ENCODE measurements at regions not wholly inside any gene's neighbourhood (a gene's known extent, or its start where the extent isn't known, plus 50 kb on each side); places are given as distances from the start of the nearest gene placed in this dataset.

GRCh38 chr20:24060851-24061590, 72.4 kb upstream of the GGTLC1 start:
- ATAC-seq (no peak), DNase-seq (no peak)
- intact Hi-C loops (cut with DNase I, micrococcal nuclease) = no loop called here

DNA sequence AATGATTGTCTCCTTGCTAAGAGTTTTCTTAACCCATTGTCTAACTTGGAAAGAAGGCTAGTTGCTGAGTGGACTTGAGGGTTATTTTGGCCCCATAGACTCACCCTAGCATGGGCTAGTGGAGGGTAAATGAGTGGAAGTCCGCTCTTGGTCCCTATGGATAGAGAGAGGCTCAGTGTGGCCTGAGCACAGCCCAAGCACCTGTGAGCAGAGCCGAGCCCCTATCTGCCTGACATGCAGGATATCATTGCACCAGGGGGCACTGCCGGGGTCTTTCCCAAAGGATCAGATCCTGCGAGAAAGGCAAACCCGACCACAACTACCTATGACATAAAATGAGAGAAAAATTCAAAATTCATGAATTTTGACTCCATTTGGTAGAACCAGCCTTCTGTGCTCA, 70.6 kb upstream of the GGTLC1 start:
- intact Hi-C loops (cut with DNase I, micrococcal nuclease) = no loop called here
- no peak for DNase-seq
- ATAC-seq = no peak

DNA sequence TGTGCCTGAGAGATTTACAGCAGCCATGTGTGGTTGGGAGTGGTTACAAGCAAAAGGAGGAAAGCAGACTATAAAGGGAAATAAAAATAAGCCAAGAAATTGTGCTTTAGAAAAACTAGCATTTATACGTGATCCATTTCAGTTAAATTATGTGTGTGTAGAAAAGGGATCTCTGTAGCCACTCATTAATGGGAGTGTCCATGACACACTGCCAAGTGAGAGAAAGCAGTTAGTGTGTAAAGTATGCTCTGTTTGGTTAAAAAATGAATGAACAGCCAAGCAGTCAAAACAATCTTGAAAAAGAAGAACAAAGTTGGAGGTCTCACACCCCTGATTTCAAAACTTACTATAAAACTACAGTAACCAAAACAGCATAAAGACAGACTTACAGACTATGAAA, 67.9 kb upstream of the GGTLC1 start:
- intact Hi-C loops (cut with DNase I, micrococcal nuclease) = no loop called here
- no peak for DNase-seq
- no peak for ATAC-seq

DNA sequence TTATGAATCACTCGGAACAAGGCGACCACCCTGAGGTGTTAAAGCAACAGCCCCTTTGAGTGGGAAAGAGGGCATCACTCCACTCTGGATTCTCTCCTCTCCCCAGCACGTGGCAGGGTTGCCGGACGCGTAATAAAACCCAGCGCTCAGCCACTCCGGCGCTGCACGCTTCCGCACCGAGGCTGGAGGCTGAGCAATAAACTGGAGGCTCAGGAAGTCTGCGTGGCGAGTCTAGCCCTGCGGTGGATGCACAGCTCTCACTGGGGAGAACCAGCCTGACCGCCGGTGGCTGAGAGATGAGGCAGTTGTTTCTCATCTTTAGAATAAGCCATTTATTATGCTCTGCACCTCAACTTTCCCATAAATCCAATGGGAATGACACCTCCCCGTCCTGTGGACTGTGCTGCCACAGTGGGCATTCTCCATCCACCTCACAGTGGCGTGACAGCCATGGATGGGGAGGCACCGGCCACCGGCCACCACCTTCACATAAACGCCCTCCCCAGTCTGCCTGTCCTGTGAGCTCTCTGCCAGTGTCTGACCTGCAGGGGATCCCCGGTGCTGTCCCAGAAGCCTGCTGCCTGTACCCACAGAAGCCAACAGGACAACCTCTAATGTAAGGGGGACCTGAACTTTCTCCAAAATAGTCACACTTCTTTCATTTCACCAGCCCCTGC, 64.2 kb upstream of the GGTLC1 start:
- DNase-seq (no peak), ATAC-seq (no peak)
- intact Hi-C loops (cut with DNase I, micrococcal nuclease) = no loop called here

- no peak for DNase-seq
- no peak for ATAC-seq
- intact Hi-C loops (cut with DNase I, micrococcal nuclease) = no loop called here
These were observed 62.6 kb upstream of the GGTLC1 start for GRCh38 chr20:24051160-24051559.

DNA sequence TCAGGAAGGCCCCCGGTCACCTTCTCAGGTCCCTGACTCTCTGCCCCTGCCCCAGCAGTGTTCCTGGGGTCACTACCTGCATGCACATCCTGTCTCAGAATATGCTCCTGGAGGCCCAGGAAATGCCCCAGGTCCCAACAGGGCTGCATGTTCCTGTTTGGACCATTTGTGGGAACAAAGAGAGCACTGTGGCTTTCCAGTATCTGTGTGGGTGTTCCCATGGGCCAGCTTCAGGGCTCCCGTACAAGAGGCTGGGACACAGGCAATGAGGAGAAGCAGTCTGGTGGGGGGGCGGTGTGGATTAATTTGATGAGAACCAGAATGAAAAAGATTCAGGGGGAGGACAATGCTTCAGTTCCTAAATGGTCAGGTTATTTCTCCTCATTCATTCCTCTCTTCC, 61.5 kb upstream of the GGTLC1 start:
- no peak for ATAC-seq
- intact Hi-C loops (cut with DNase I, micrococcal nuclease) = no loop called here

DNA sequence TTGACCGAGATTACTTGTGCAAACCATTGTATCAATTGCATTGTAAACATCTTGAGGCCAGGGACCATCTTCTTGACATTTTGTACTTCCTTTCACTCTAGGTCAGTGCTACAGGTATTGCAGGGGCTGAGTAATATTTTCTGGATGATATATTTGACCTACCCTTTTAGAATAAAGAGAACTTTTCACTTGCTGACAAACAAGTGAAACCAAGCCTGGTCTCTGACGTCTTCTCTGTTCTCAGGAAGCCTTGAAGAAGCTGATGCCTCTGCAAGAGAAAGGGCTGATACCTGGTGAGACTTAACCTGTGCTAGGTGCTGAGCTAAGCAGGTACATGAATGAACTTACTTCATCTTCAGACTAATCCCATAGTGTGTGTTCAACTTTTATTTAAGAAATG, 60.5 kb upstream of the GGTLC1 start:
- DNase-seq = no peak
- intact Hi-C loops (cut with DNase I, micrococcal nuclease) = no loop called here
- no peak for ATAC-seq

More for the DNA sequence above, 61.5 kb upstream of the GGTLC1 start:
- no peak for DNase-seq

DNA sequence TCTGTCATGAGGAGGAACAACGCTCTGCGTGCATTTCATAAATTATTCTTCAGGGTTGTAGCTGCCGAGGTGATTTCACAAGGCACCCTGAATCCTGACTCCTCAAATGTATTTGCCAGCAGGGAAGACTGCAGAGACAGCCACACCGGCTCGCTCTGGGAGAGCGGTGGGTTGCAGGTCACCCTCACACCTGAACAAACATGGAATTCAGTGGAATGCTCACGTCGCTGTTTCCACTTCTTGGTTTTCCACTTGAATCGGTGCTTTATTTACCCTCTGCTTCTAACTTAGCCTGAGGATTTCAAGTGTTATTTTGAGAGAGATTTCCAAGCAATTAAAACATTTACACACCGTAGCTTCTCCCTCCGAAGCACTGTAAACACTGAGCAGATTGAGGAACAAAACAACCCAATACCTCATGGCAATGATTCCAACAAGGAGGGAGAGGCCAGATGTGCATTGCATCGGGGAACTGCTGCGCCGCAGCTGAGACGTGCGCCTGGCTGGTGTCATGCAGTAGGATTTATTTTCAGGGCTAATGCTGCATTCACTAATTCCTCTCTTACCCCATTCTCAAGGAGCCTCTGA, 59.5 kb upstream of the GGTLC1 start:
- no peak for ATAC-seq

DNA sequence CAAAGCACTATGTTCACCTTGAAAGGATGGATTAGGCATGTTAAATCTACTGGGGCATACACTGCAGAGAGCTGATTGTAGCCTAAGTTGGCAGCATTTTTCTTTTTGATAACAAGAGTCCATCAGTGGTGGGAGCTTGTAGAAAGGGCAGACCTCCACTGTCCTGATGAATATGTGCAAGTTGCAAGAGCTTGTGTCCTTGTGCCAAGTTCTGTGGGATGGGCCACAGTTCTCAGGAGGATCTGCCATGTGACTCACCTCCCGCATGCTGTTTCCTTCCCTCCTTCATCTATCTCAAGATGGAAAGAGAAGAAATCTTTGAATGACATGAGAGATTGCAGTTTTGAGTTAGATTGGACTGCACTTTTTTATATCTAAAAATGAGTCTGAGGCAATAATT, 58.3 kb upstream of the GGTLC1 start:
- intact Hi-C loops (cut with DNase I, micrococcal nuclease) = no loop called here
- ATAC-seq (no peak), DNase-seq (no peak)

More for the DNA sequence above, 59.5 kb upstream of the GGTLC1 start:
- DNase-seq = no peak
- intact Hi-C loops (cut with DNase I, micrococcal nuclease) = no loop called here

- intact Hi-C loops (cut with DNase I, micrococcal nuclease) = no loop called here
- no peak for ATAC-seq
These were observed 57.2 kb upstream of the GGTLC1 start for GRCh38 chr20:24045621-24046318.

GRCh38 chr20:24043294-24043693, 54.7 kb upstream of the GGTLC1 start:
- ATAC-seq (no peak), DNase-seq (no peak)
- intact Hi-C loops (cut with DNase I, micrococcal nuclease) = no loop called here

More at GRCh38 chr20:24045621-24046318, 57.2 kb upstream of the GGTLC1 start:
- no peak for DNase-seq

- ATAC-seq (no peak), DNase-seq (no peak)
- intact Hi-C loops (cut with DNase I, micrococcal nuclease) = no loop called here
These were observed 54.1 kb upstream of the GGTLC1 start for GRCh38 chr20:24042646-24043045.

DNA sequence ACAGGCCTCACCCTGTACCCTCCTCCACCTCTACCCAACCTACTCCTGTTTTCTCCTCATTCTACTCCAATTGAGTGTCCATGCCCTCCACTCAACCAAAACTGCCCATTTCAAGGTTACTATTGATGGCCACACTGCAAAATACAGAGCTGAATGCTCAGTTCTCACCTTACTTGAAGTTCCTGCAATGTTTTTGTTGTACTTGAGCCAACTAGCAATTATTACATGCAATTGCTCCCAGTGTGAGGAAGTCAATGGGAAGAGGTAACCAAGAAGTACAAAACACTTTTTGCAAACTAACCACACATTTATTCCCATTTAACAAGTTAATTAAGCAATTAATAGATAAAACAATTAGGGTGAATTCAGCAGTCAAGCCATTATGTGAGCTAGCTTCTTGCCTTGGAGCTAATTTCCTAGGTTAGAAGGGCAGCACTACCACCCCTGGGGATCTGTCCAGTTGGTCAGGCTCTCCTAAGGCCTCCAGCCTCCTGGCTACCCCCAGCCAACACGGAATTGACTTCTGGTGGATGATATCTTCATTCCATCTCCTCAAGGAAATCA, 52.4 kb upstream of the GGTLC1 start:
- ATAC-seq = no peak
- DNase-seq = no peak
- intact Hi-C loops (cut with DNase I, micrococcal nuclease) = no loop called here

- intact Hi-C loops (cut with DNase I, micrococcal nuclease) = no loop called here
- ATAC-seq = no peak
These were observed 50.6 kb upstream of the GGTLC1 start for GRCh38 chr20:24039196-24039595.

More at GRCh38 chr20:24039196-24039595, 50.6 kb upstream of the GGTLC1 start:
- no peak for DNase-seq
